ENCODE measurements at regions not wholly inside any gene's neighbourhood (a gene's known extent, or its start where the extent isn't known, plus 50 kb on each side); places are given as distances from the start of the nearest gene placed in this dataset.
"Not testable (repeated sequence)": the region's sequence is repeated elsewhere in the genome, so short reads cannot be mapped to it uniquely, and the experiment has no call there.

DNA sequence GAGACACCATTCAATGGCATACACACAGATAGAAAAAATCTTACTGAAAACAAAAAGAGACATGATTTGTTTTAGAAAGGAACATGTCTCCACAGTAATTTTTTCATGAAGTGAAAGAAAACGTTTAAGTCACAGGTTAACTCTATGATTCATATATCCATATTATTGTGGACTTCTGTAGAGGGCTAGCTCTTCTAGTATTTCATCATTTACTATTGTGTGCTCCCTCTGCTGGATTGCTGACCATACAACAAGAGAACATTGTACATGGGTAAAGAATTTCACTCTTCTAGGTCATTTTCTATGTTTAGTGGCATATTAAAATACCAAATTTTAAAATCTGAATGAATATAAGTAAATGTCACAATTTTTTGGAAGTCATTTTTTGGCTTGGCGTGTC lies 91.8 kb upstream of the POU3F4 start:
- Histone ChIP-seq H3K27me3 (peaks cover 0 to 5% of the 10 kb centered on the region in 2 donors), H3K4me3 (no peak overlapping the region), H3K36me3 (no peaks in the 10 kb centered on the region), H3K9me3 (no peaks in the 10 kb centered on the region), H3K27ac (no peak overlapping the region), H3K4me1 (no peaks in the 10 kb centered on the region)
- TF ChIP-seq, protein P1, sequence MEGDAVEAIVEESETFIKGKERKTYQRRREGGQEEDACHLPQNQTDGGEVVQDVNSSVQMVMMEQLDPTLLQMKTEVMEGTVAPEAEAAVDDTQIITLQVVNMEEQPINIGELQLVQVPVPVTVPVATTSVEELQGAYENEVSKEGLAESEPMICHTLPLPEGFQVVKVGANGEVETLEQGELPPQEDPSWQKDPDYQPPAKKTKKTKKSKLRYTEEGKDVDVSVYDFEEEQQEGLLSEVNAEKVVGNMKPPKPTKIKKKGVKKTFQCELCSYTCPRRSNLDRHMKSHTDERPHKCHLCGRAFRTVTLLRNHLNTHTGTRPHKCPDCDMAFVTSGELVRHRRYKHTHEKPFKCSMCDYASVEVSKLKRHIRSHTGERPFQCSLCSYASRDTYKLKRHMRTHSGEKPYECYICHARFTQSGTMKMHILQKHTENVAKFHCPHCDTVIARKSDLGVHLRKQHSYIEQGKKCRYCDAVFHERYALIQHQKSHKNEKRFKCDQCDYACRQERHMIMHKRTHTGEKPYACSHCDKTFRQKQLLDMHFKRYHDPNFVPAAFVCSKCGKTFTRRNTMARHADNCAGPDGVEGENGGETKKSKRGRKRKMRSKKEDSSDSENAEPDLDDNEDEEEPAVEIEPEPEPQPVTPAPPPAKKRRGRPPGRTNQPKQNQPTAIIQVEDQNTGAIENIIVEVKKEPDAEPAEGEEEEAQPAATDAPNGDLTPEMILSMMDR (IDR thresholded peaks at IDR 0.05): peak; percentile 40 to 58 (median 51)
- no peak for TF ChIP-seq POLR2A (IDR thresholded peaks at IDR 0.05)
- intact Hi-C loops (cut with DNase I): no loop called here
- peak; percentile 48 to 74 (median 68) for ATAC-seq
- no peak for DNase-seq
- WGBS (ENCODE audit: insufficient coverage, low coverage, low lambda C conversion rate, missing lambda C conversion rate): 21% methylated on average over 2 of the region's 2 CpGs

DNA sequence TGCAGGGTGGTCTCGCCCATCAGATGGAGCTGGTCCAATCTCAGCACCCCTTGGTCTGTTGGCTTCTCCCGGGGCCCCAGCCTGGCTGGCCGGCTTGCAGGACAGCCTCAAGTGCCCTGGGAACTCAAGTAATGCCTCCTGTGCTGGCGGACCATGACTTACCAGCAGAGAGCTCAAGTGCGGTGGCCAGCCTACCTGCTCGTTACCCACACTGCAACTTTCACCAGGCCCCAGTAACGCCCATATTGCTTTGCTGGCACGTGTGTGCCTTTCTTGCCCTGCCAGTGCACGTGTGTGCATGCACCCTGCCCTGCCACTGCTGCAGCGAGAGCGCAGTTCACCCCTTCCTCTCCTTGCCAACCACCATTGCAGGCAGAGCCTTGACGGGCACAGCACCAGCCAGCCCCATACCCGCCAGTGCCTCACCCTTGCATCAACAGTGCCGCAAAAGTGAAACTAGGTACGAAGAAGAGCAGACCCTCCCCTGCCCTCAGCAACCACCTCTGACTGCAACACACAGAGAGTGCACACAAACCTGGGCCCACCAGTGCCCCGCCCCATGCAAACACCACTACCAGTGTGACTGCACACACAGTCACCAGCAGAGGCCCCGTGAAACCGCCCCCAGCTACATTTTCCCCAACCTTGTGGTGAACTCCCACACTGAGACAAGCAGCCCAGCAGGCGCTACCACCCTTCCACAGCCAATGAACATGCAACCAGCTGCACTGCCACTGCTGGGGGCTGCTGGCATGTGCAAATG lies 88.9 kb upstream of the POU3F4 start:
- no peak overlapping the region for H3K4me3 ChIP-seq
- H3K36me3 ChIP-seq: no peaks in the 10 kb centered on the region
- WGBS (ENCODE audit: insufficient coverage, low coverage, low lambda C conversion rate, missing lambda C conversion rate): 27% methylated on average over 3 of the region's 19 CpGs
- peaks cover 0 to 5% of the 10 kb centered on the region in 2 donors for H3K27me3 ChIP-seq
- DNase-seq (no peak), ATAC-seq (no peak)
- TF ChIP-seq, protein P1 (IDR thresholded peaks at IDR 0.05): no peak
- TF ChIP-seq POLR2A (IDR thresholded peaks at IDR 0.05): no peak
- intact Hi-C loops (cut with DNase I): no loop called here
- no peaks in the 10 kb centered on the region for H3K9me3 ChIP-seq
- H3K4me1 ChIP-seq: no peaks in the 10 kb centered on the region
- no peak overlapping the region for H3K27ac ChIP-seq

DNA sequence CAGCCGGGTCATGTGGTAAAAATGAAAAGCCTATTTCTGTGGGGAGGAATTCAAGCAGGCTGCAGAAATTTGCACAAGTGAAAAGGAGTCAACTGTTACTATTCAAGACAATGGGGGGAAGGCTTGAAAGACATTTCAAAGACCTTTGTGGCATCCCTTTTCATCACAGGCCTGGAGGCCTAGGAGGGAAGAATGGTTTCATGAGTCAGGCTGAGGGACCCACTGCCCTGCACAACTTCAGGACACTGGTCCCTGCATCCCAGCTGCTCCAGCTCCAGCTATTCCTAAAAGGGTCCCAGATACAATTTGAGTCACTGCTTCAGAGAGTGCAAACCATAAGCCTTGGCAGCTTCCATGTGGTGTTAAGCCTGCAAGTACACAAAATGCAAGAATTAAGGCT lies 85.3 kb upstream of the POU3F4 start:
- TF ChIP-seq, protein P1 (IDR thresholded peaks at IDR 0.05): no peak
- TF ChIP-seq POLR2A (IDR thresholded peaks at IDR 0.05): no peak
- WGBS (ENCODE audit: insufficient coverage, low coverage, low lambda C conversion rate, missing lambda C conversion rate): 77% methylated on average over 1 of the region's 1 CpG
- intact Hi-C loops (cut with DNase I): no loop called here
- no peak overlapping the region for H3K27ac ChIP-seq
- no peaks in the 10 kb centered on the region for H3K36me3 ChIP-seq
- no peak overlapping the region for H3K4me3 ChIP-seq
- ATAC-seq (no peak), DNase-seq (no peak)
- no peaks in the 10 kb centered on the region for H3K9me3 ChIP-seq
- no peaks in the 10 kb centered on the region for H3K27me3 ChIP-seq
- H3K4me1 ChIP-seq: no peaks in the 10 kb centered on the region

DNA sequence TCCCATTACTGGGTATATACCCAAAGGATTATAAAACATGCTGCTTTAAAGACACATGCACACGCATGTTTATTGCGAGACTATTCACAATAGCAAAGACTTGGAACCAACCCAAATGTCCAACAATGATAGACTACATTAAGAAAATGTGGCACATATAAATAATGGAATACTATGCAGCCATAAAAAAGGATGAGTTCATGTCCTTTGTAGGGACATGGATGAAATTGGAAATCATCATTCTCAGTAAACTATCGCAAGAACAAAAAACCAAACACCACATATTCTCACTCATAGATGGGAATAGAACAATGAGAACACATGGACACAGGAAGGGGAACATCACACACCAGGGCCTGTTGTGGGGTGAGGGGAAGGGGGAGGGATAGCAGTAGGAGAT lies 65.5 kb upstream of the POU3F4 start:
- ATAC-seq: not testable (repeated sequence)
- WGBS (ENCODE audit: insufficient coverage, low coverage, low lambda C conversion rate, missing lambda C conversion rate): 79% methylated on average over 3 of the region's 3 CpGs

GRCh38 chrX:83446355-83446754 lies 61.7 kb upstream of the POU3F4 start:
- H3K27ac ChIP-seq: no peak overlapping the region
- WGBS (ENCODE audit: insufficient coverage, low coverage, low lambda C conversion rate, missing lambda C conversion rate): 30% methylated on average over 2 of the region's 2 CpGs
- H3K4me3 ChIP-seq: no peak overlapping the region
- no peaks in the 10 kb centered on the region for H3K36me3 ChIP-seq
- TF ChIP-seq, protein P1 (IDR thresholded peaks at IDR 0.05): no peak
- TF ChIP-seq POLR2A (IDR thresholded peaks at IDR 0.05): no peak
- DNase-seq: no peak
- intact Hi-C loops (cut with DNase I): no loop called here
- H3K9me3 ChIP-seq: no peaks in the 10 kb centered on the region
- no peaks in the 10 kb centered on the region for H3K27me3 ChIP-seq
- H3K4me1 ChIP-seq: no peaks in the 10 kb centered on the region
- peak; percentile 42 to 76 (median 71) for ATAC-seq

More for the DNA sequence above, 65.5 kb upstream of the POU3F4 start:
- H3K36me3 ChIP-seq; H3K4me1 ChIP-seq; H3K27ac ChIP-seq; intact Hi-C loops (cut with DNase I); H3K4me3 ChIP-seq; H3K27me3 ChIP-seq; DNase-seq; H3K9me3 ChIP-seq: not testable (repeated sequence)
